ENCODE measurements at regions not wholly inside any gene's neighbourhood (a gene's known extent, or its start where the extent isn't known, plus 50 kb on each side); places are given as distances from the start of the nearest gene placed in this dataset.

GRCh38 chrX:38943120-38943519 is 141.9 kb downstream of the MID1IP1 start:
- Histone ChIP-seq H3K27ac (ENCODE audit: low read length) (no peak overlapping the region), H3K9me3 (ENCODE audit: low read length) (no peaks in the 10 kb centered on the region), H3K4me2 (ENCODE audit: low read length) (no peak overlapping the region), H3K27me3 (ENCODE audit: low read length) (no peaks in the 10 kb centered on the region), H3F3A (ENCODE audit: low read length, unreplicated experiment) (no peaks in the 10 kb centered on the region), H3K4me3 (ENCODE audit: low read length) (no peak overlapping the region), H3K4me1 (ENCODE audit: insufficient read depth, low read length) (no peaks in the 10 kb centered on the region), H4K20me1 (ENCODE audit: low read length) (no peaks in the 10 kb centered on the region), H3K9me2 (replicated peaks; ENCODE audit: low read length) (no peaks in the 10 kb centered on the region), H2AFZ (ENCODE audit: low read length) (no peak overlapping the region), H3K79me2 (ENCODE audit: low read length) (no peaks in the 10 kb centered on the region), H3K36me3 (ENCODE audit: low read depth, low read length) (no peaks in the 10 kb centered on the region), H3K9ac (ENCODE audit: low read length) (no peak overlapping the region)
- no peak for DNase-seq
- TF ChIP-seq CTCF (conservative IDR thresholded peaks at IDR 0.05; ENCODE audit: low read depth, low read length): no peak
- TF ChIP-seq EZH2 (IDR thresholded peaks at IDR 0.05; ENCODE audit: low read length, unreplicated experiment): no peak
- TF ChIP-seq EZH2phosphoT487 (IDR thresholded peaks at IDR 0.05; ENCODE audit: borderline replicate concordance, low read length): no peak
- ATAC-seq: no peak
- intact Hi-C loops (cut with micrococcal nuclease): no loop called here
- BruUV-seq (replicated peaks): no TSS peak
- ChIA-PET POLR2A (ENCODE audit: unreplicated experiment) (no interaction called here), CTCF (no interaction called here)

- H3K9me2 ChIP-seq (replicated peaks; ENCODE audit: low read length): no peaks in the 10 kb centered on the region
- CTCF ChIA-PET: no interaction called here
- H2AFZ ChIP-seq (ENCODE audit: low read length): no peak overlapping the region
- TF ChIP-seq EZH2 (IDR thresholded peaks at IDR 0.05; ENCODE audit: low read length, unreplicated experiment) (no peak), EZH2phosphoT487 (IDR thresholded peaks at IDR 0.05; ENCODE audit: borderline replicate concordance, low read length) (no peak), CTCF (conservative IDR thresholded peaks at IDR 0.05; ENCODE audit: low read depth, low read length) (no peak)
- no peaks in the 10 kb centered on the region for H3K9me3 ChIP-seq (ENCODE audit: low read length)
- POLR2A ChIA-PET (ENCODE audit: unreplicated experiment): no interaction called here
- H3K36me3 ChIP-seq (ENCODE audit: low read depth, low read length): no peaks in the 10 kb centered on the region
- BruUV-seq (replicated peaks): no TSS peak
- no peak overlapping the region for H3K4me3 ChIP-seq (ENCODE audit: low read length)
- no peaks in the 10 kb centered on the region for H4K20me1 ChIP-seq (ENCODE audit: low read length)
- no peak overlapping the region for H3K27ac ChIP-seq (ENCODE audit: low read length)
- no peak for ATAC-seq
- no peak overlapping the region for H3K4me2 ChIP-seq (ENCODE audit: low read length)
- no peaks in the 10 kb centered on the region for H3K4me1 ChIP-seq (ENCODE audit: insufficient read depth, low read length)
- no peaks in the 10 kb centered on the region for H3K27me3 ChIP-seq (ENCODE audit: low read length)
- no peak for DNase-seq
- no peaks in the 10 kb centered on the region for H3K79me2 ChIP-seq (ENCODE audit: low read length)
- H3F3A ChIP-seq (ENCODE audit: low read length, unreplicated experiment): no peaks in the 10 kb centered on the region
- intact Hi-C loops (cut with micrococcal nuclease): no loop called here
- H3K9ac ChIP-seq (ENCODE audit: low read length): no peak overlapping the region
These were observed 146.8 kb downstream of the MID1IP1 start for GRCh38 chrX:38948046-38948445.

- intact Hi-C loops (cut with micrococcal nuclease): no loop called here
- Histone ChIP-seq H3K4me1 (ENCODE audit: insufficient read depth, low read length) (no peaks in the 10 kb centered on the region), H3K4me3 (ENCODE audit: low read length) (no peak overlapping the region), H3F3A (ENCODE audit: low read length, unreplicated experiment) (no peaks in the 10 kb centered on the region), H3K79me2 (ENCODE audit: low read length) (no peaks in the 10 kb centered on the region), H3K9me3 (ENCODE audit: low read length) (no peaks in the 10 kb centered on the region), H3K4me2 (ENCODE audit: low read length) (no peak overlapping the region), H3K27ac (ENCODE audit: low read length) (no peak overlapping the region), H3K9ac (ENCODE audit: low read length) (no peak overlapping the region), H3K9me2 (replicated peaks; ENCODE audit: low read length) (no peaks in the 10 kb centered on the region), H2AFZ (ENCODE audit: low read length) (no peak overlapping the region), H4K20me1 (ENCODE audit: low read length) (no peaks in the 10 kb centered on the region), H3K27me3 (ENCODE audit: low read length) (no peaks in the 10 kb centered on the region), H3K36me3 (ENCODE audit: low read depth, low read length) (no peaks in the 10 kb centered on the region)
- DNase-seq: no peak
- ATAC-seq: no peak
- no peak for TF ChIP-seq EZH2 (IDR thresholded peaks at IDR 0.05; ENCODE audit: low read length, unreplicated experiment)
- no peak for TF ChIP-seq EZH2phosphoT487 (IDR thresholded peaks at IDR 0.05; ENCODE audit: borderline replicate concordance, low read length)
- no peak for TF ChIP-seq CTCF (conservative IDR thresholded peaks at IDR 0.05; ENCODE audit: low read depth, low read length)
- CTCF ChIA-PET: no interaction called here
- BruUV-seq (replicated peaks): no TSS peak
- POLR2A ChIA-PET (ENCODE audit: unreplicated experiment): no interaction called here
These were observed 153.3 kb downstream of the MID1IP1 start for GRCh38 chrX:38954520-38954919.
